ENCODE measurements at regions not wholly inside any gene's neighbourhood (a gene's known extent, or its start where the extent isn't known, plus 50 kb on each side); places are given as distances from the start of the nearest gene placed in this dataset.

DNA sequence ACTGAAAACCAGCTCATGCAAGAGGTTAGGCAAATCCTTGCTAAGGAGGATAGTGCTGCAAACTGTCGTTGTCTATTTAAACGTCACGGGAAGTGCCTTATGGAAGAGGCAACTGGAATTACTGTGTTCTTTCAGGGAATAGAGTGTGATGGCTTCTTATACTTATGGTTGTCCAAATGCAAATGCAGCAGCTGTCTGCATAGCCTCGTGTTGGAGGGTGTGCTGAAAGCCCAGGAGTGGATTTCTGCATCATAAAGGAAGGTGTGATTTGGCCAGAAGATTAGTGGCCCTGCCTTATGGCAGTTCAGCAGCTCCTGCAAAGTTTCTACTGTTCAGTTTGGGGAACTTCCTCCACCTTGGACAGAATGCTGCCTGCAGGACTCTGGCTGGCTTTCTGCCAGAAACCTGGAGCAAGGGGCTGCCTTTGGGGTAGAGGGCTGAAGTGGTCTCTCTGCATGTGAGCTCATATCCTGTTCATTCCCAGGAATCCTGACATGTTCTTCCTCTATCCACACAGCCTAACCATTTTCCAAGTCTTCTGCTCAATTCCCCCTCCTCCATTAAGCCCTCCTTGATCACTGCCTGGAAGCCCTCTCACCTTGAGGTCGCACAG is 321.2 kb upstream of the CXCR4 start:
- TF ChIP-seq, protein P1, sequence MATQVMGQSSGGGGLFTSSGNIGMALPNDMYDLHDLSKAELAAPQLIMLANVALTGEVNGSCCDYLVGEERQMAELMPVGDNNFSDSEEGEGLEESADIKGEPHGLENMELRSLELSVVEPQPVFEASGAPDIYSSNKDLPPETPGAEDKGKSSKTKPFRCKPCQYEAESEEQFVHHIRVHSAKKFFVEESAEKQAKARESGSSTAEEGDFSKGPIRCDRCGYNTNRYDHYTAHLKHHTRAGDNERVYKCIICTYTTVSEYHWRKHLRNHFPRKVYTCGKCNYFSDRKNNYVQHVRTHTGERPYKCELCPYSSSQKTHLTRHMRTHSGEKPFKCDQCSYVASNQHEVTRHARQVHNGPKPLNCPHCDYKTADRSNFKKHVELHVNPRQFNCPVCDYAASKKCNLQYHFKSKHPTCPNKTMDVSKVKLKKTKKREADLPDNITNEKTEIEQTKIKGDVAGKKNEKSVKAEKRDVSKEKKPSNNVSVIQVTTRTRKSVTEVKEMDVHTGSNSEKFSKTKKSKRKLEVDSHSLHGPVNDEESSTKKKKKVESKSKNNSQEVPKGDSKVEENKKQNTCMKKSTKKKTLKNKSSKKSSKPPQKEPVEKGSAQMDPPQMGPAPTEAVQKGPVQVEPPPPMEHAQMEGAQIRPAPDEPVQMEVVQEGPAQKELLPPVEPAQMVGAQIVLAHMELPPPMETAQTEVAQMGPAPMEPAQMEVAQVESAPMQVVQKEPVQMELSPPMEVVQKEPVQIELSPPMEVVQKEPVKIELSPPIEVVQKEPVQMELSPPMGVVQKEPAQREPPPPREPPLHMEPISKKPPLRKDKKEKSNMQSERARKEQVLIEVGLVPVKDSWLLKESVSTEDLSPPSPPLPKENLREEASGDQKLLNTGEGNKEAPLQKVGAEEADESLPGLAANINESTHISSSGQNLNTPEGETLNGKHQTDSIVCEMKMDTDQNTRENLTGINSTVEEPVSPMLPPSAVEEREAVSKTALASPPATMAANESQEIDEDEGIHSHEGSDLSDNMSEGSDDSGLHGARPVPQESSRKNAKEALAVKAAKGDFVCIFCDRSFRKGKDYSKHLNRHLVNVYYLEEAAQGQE (IDR thresholded peaks at IDR 0.05; ENCODE audit: insufficient replicate concordance, low read depth): no peak
- TF ChIP-seq, protein P2, sequence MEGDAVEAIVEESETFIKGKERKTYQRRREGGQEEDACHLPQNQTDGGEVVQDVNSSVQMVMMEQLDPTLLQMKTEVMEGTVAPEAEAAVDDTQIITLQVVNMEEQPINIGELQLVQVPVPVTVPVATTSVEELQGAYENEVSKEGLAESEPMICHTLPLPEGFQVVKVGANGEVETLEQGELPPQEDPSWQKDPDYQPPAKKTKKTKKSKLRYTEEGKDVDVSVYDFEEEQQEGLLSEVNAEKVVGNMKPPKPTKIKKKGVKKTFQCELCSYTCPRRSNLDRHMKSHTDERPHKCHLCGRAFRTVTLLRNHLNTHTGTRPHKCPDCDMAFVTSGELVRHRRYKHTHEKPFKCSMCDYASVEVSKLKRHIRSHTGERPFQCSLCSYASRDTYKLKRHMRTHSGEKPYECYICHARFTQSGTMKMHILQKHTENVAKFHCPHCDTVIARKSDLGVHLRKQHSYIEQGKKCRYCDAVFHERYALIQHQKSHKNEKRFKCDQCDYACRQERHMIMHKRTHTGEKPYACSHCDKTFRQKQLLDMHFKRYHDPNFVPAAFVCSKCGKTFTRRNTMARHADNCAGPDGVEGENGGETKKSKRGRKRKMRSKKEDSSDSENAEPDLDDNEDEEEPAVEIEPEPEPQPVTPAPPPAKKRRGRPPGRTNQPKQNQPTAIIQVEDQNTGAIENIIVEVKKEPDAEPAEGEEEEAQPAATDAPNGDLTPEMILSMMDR (IDR thresholded peaks at IDR 0.05; ENCODE audit: insufficient read depth, low read length): no peak
- TF ChIP-seq POLR2AphosphoS5 (IDR thresholded peaks at IDR 0.05; ENCODE audit: low read depth) (no peak), SPI1 (IDR thresholded peaks at IDR 0.05; ENCODE audit: borderline replicate concordance, low read depth) (no peak), GABPA (IDR thresholded peaks at IDR 0.05; ENCODE audit: low read depth) (no peak)
- DNase-seq (ENCODE audit: low read depth in 1 of 2, low spot score in 1 of 2): no peak

DNA sequence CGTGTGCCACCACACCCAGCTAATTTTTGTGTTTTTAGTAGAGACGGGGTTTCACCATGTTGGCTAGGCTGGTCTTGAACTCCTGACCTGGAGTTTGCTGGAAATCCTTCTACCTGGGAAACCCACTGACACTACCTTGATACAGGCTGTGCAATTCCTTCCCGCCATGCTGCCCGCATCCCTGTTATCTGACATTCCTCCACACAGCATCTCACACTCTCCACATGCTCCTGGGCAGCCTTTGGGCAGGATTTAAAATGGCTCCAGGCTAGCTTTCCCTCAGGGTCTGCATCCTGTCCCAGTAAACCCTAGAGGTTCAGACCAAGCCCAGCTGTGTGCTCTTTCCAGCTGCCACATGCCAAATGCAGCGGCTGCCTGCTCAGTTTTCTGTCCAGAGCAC is 319.5 kb upstream of the CXCR4 start:
- Histone ChIP-seq H3K4me3 (replicated peaks; ENCODE audit: insufficient read depth, low read length) (no peak overlapping the region), H3K27ac (replicated peaks) (no peak overlapping the region), H3K27me3 (ENCODE audit: insufficient read depth, poor library complexity, severe bottlenecking) (peaks cover 2% of the 10 kb centered on the region)
- no peak for TF ChIP-seq GABPA (IDR thresholded peaks at IDR 0.05; ENCODE audit: low read depth)
- TF ChIP-seq SPI1 (IDR thresholded peaks at IDR 0.05; ENCODE audit: borderline replicate concordance, low read depth): no peak
- no peak for TF ChIP-seq POLR2AphosphoS5 (IDR thresholded peaks at IDR 0.05; ENCODE audit: low read depth)
- TF ChIP-seq, protein P1 (IDR thresholded peaks at IDR 0.05; ENCODE audit: insufficient replicate concordance, low read depth): no peak
- TF ChIP-seq, protein P2 (IDR thresholded peaks at IDR 0.05; ENCODE audit: insufficient read depth, low read length): no peak
- DNase-seq (ENCODE audit: low read depth in 1 of 2, low spot score in 1 of 2): no peak

More for the DNA sequence above, 321.2 kb upstream of the CXCR4 start:
- no peak overlapping the region for H3K27ac ChIP-seq (replicated peaks)
- H3K27me3 ChIP-seq (ENCODE audit: insufficient read depth, poor library complexity, severe bottlenecking): peaks cover 7% of the 10 kb centered on the region
- H3K4me3 ChIP-seq (replicated peaks; ENCODE audit: insufficient read depth, low read length): no peak overlapping the region

DNA sequence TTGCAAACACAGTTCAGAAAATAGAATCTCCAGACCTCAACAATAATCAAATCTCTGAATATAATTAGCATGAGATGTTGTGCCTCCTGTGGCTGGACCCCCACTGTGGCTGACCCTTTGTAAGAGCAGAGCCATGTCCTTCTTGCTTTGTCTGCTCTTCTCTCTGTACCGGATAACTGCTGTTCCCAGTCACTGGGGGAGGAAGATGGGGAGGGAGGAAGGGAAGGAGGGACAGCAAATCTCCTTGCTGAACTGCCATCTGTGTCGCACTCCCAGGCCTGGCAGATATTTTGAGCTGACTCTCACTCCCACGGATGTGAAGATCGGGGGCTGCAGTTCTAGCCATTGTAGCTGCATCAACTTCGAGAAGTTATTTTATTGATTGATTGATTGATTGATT is 319.0 kb upstream of the CXCR4 start:
- peaks cover 2% of the 10 kb centered on the region for H3K27me3 ChIP-seq (ENCODE audit: insufficient read depth, poor library complexity, severe bottlenecking)
- H3K27ac ChIP-seq (replicated peaks): no peak overlapping the region
- no peak for DNase-seq (ENCODE audit: low read depth in 1 of 2, low spot score in 1 of 2)
- no peak overlapping the region for H3K4me3 ChIP-seq (replicated peaks; ENCODE audit: insufficient read depth, low read length)
- TF ChIP-seq POLR2AphosphoS5 (IDR thresholded peaks at IDR 0.05; ENCODE audit: low read depth) (no peak), GABPA (IDR thresholded peaks at IDR 0.05; ENCODE audit: low read depth) (no peak), SPI1 (IDR thresholded peaks at IDR 0.05; ENCODE audit: borderline replicate concordance, low read depth) (no peak)
- TF ChIP-seq, protein P1 (IDR thresholded peaks at IDR 0.05; ENCODE audit: insufficient replicate concordance, low read depth): no peak
- TF ChIP-seq, protein P2 (IDR thresholded peaks at IDR 0.05; ENCODE audit: insufficient read depth, low read length): no peak
